GM19043 (cell line): ENCODE measurements at regions not wholly inside any gene's neighbourhood (a gene's known extent, or its start where the extent isn't known, plus 50 kb on each side); places are given as distances from the start of the nearest gene placed in this dataset.

Source experiments
- ATAC-seq: cut with Tn5 transposase; IDR thresholded peaks from one replicate; pipeline ENCODE4 v1.9.1; 2021; ENCODE audit warnings: low read depth; ENCODE audit not compliant: unreplicated experiment

- ATAC-seq, result no peak
These were observed 407.4 kb upstream of the TLE4 start for GRCh38 chr9:79164406-79164805.

DNA sequence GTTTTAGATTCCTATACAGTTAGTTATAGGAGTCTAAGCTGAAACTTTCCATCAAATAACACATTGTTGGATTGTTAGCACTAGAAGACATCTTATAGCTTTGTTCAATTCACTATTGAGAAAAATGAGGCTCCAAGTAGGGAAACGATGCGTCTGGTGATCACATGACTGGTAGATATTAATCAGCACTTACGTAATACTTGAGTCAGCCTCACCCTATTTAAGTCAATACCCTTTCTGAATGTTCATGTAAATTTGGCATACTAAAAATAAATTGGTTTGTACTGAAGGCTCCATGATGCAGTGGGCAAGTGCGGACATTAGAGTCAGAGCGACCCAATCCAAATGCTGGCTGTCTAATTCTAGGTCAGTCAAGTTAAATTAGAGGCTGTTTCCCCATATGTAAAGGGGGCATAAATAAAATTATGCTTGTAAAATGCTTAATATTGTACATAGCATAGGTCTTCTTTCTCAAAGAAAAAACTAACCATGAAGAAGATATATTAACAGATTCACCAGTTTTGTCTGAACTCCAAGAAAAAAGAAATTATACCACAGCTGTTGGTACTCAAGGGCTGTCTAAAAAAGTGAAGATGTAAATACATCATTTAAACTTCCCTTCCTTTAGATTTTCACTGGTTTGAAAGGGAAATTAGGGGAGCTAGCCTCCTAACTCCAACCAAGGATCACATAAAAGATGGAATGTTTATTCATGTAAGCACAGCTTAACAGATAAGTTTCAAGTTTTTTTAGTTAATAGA, 406.6 kb upstream of the TLE4 start:
- ATAC-seq, result no peak

GRCh38 chr9:79166005-79166404, 405.8 kb upstream of the TLE4 start:
- ATAC-seq, result no peak

GRCh38 chr9:79170643-79171042, 401.1 kb upstream of the TLE4 start:
- no peak for ATAC-seq

DNA sequence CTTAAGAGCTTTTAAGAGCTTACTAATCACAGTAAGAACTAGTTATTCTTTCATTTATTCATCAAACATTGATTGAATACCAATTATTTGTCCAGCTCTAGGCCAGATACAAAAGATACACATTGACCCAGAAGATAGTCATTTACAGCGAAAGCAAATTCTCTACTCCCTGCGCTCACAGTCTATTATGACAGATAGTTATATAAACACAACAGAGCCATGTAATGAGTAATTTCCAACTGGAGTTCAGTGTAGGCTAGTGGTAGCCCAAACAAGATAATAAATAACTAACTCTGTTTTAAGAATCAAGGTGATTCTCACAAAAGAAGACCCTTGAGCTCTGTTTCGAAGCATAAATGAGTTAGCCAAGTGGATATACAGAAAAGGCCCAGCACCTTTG, 397.8 kb upstream of the TLE4 start:
- no peak for ATAC-seq

- ATAC-seq, result no peak
These were observed 395.6 kb upstream of the TLE4 start for GRCh38 chr9:79176014-79176697.

GRCh38 chr9:79184831-79185230, 386.9 kb upstream of the TLE4 start:
- no peak for ATAC-seq

GRCh38 chr9:79185866-79186265, 385.9 kb upstream of the TLE4 start:
- no peak for ATAC-seq

DNA sequence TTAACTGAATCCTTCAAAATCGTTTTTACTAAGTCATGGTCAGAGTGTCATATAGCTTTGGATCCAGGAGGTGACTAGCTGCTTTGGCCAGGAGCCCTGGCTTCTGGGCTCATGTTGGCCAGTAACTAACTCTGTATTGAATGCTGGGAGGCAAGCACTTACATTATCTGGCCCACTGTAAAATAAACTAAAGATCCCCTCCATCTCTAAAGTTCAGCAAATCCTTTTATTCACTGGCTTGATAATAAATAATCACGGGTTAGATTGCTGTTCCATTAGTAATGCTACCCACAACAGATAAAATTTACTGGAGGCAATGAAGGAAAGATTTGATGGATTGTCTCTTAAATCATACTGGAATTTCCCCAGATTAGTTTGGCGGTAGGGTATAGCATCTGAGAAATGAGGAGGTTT, 382.2 kb upstream of the TLE4 start:
- ATAC-seq, result no peak

DNA sequence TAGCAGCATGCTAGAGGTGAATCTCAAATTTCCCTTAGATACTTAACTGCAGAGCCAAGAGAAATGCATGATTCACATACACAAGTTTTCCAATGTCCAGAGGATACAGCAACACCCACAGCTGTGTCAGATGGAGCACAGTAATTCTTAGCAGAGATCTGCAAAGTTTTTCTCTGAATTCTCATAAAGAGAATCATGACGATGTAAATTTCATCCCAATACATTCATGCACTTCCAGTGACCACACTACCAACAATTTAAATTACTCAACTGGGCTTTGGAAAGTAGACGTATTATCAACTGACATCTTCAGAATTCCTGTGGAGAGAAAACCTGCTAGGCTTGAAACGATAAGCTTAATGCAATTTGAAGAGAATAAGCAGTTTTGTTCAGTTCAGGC, 378.8 kb upstream of the TLE4 start:
- ATAC-seq, result no peak

DNA sequence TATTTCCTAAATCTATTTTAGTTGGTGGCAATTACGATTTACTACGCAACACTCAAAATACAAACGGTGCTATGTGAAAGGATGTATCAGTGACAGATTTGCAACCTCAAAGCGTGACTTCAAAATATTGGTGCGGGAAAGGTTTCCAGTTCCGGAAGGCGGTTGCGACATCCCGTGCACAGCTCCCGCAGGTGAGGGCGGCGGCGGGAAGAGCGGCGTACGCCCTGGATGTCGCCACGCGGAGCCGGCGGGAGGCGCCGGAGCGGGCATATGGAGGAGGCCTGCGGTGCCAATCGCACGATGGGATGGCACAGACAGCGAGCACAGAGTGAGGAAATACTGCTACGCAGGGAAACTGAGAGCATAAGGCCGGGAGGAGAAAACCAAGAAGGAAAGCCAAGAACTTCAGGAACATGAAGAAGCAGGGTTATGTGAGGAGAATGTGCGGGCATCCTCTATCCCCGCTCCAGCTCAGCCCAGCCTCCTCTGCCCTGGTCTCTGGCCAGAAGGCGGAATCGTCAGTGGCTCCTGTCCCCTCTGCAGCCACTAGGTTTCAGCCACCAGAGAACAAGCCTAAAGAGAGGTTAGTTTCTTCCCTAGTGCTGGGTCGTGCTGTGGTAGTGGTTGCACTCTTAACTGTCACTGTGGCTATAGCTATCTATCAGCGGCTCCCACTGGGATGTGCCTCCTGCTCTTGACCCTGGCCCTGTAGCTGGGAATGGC, 378.1 kb upstream of the TLE4 start:
- ATAC-seq, result no peak

- no peak for ATAC-seq
These were observed 375.9 kb upstream of the TLE4 start for GRCh38 chr9:79195879-79196278.

GRCh38 chr9:79196606-79197005, 375.2 kb upstream of the TLE4 start:
- ATAC-seq, result no peak

DNA sequence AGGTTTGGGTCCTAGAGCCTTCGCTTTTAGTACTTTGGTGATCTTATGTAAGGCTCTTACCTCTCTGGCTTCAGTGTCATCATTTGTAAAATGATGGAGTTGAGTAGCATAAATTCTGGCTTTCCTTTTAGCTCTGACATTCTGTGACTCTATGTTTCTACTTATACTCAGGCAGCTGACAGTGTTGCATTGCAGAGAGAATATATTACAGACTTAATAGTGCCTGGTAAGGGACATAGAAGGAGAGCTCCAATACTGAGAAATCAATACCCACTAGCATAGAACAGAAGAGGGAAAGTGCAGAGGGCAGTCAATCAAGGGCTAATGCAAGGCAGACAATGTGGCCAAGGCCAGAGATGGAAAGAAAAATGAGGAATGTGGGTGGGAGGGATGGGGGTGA, 371.4 kb upstream of the TLE4 start:
- no peak for ATAC-seq

DNA sequence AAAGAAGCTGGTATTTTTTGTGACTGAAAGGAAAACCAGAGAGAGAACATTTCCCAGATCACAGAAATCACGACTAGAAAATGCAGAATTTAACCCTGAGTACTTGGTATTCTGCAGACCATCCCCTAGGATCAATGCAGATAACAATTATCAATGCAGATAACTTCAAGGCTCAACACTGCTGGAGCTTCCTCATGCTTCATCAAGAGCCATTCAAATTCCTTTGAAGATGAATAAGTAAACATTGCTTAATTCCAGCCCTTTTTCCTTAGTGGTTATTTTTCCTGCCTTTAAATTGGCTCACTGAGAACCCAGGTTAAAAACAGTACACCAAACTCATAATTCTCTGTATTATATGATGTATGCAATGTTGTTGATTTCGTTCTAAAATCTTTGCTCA, 370.1 kb upstream of the TLE4 start:
- ATAC-seq, result no peak

DNA sequence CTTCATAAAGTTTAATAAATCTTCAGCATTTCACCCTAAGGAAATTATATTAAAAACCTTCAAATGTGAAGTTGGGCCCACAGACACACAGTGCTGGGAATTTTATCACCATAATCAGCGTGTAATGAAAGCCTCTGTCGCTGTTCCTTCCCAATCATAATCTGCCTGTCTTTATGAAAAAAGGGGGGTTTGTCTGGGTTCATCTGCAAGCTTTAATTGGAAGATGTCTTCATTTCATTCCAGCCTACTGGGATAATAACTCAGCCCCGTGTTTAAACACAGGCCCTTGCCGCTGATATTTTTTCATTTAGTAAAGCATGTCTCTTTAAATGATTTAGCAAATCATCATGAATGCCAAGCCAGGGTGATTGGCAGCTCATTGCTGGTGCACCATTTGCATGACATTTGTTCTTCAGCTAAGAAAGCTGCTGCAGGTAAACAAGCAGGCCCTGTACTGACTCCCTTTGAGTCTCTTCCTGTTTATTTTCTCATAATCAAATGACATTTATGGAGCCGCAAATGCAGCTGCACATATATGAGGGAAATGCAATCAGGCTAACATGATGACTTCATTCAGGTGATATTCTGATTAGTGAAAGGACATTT, 362.9 kb upstream of the TLE4 start:
- no peak for ATAC-seq

- no peak for ATAC-seq
These were observed 361.1 kb upstream of the TLE4 start for GRCh38 chr9:79210541-79211243.

DNA sequence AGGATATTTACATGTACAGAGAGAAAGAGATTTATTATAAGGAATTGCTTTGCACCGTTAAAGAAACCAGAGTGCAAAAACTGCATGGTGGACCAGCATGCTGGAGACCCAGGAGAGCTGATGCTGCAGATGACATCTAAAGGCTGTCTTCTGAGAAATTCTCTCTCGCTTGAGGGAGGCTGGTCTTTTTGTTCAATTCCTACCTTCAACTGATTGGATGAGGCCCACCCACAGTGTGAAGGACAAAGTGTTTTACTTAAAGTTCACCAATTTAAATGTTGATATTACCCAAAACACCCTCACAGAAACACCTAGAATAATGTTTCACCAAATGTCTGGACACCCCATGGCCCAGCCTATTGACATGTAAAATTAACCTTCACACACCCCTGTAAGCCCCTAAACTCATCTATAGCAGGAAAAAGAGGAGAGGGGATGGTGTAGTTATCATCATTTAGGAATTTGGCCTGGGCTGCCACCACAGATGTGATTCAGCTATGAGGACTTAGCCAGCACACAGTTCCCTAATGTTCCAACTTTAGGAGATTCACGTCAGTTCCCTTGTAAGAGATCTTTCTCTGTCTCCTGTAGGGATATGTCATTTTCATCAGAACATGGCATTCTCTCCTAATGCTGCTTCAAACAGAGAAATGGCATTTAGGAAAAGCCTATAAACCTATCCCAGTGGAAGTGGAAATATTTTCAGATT, 358.2 kb upstream of the TLE4 start:
- ATAC-seq, result no peak

DNA sequence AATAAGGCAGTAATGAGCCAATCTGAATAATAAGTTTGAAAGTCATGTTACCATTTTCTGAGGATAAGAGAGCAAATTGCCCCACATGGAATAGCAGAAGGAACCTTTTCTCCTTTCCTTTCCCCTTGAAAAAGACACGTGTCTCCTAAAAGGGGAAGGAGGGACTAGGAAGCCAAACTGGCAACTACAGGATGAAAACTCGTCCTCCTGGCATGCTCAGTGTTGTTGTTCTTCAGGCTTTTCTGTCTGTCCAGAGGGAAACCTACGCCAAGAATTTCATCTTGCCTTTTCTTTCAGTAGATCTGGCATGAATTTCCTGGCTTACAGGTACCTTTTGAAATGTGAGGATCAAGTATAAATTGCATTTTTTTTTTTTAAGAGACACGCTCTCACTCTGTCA, 355.9 kb upstream of the TLE4 start:
- ATAC-seq, result no peak

DNA sequence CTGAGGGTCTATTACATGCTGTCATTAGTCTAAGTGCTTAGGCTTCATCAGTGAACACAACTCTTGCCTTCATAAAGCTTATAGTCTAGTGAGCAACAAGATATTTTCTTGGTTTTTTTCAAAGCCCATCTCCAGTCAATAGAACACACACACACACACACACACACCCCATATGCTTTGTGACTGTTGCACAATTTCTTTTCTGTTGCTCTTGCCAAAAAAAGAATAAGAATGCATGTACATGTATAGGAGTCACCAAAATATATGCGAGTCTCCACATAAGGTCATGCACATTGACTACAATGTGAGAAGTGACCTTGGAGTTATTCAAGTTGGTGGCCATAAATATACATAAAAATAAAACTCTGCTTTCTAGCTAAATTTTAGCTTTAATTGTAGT, 351.5 kb upstream of the TLE4 start:
- ATAC-seq, result no peak
